GM12872 (cell line): ENCODE measurements at regions not wholly inside any gene's neighbourhood (a gene's known extent, or its start where the extent isn't known, plus 50 kb on each side); places are given as distances from the start of the nearest gene placed in this dataset.

Source experiments
- TF ChIP-seq, protein P1 (sequence below): IDR thresholded peaks from 3 replicates; pipeline ENCODE4 v1.5.1; 2011; ENCODE audit warnings: low read depth, mild to moderate bottlenecking, low read length, moderate library complexity; ENCODE audit not compliant: insufficient read depth

DNA sequence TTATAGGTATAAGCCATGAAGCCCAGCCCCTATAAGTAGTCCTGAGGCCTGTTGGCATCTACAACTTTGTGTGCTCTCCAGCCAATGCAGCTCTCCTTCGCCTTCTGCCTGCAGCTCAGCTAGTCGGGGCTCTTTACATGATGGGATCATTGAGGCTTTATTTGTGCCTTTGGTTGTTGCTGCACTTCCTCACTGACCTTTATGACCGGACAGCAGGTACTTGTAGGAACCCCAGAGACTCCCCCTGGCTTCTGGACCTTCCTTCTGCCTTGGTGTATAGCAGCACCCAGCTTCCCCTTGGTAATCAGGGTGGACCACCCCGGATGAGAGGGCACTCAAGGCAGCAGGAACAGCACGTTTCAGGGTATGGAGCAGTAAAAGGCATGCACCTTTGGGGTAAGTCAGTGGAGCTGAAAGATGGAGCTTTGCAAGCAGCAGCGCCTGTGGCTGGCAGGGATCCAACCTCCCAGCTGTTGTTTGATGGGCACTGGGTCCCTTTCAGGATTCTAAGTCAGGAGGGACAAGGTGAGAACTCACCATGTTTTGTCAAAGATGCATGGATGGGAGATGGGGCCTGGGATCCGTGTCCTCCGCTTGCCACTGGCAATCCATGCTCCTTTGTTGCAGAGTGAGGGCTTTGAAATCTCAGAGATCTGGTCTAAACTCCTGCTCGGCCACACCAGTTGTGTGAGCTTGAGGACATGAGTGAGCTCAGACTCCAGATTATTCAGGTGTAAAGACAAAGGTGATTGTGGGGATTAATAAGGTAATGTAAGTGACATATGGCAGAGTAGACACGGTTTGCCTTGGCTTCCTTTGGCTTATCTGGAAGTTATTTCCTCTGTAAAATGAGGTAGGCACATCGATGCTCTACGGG lies 65.1 kb upstream of the KLF13 start:
- TF ChIP-seq, protein P1, sequence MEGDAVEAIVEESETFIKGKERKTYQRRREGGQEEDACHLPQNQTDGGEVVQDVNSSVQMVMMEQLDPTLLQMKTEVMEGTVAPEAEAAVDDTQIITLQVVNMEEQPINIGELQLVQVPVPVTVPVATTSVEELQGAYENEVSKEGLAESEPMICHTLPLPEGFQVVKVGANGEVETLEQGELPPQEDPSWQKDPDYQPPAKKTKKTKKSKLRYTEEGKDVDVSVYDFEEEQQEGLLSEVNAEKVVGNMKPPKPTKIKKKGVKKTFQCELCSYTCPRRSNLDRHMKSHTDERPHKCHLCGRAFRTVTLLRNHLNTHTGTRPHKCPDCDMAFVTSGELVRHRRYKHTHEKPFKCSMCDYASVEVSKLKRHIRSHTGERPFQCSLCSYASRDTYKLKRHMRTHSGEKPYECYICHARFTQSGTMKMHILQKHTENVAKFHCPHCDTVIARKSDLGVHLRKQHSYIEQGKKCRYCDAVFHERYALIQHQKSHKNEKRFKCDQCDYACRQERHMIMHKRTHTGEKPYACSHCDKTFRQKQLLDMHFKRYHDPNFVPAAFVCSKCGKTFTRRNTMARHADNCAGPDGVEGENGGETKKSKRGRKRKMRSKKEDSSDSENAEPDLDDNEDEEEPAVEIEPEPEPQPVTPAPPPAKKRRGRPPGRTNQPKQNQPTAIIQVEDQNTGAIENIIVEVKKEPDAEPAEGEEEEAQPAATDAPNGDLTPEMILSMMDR: no peak

DNA sequence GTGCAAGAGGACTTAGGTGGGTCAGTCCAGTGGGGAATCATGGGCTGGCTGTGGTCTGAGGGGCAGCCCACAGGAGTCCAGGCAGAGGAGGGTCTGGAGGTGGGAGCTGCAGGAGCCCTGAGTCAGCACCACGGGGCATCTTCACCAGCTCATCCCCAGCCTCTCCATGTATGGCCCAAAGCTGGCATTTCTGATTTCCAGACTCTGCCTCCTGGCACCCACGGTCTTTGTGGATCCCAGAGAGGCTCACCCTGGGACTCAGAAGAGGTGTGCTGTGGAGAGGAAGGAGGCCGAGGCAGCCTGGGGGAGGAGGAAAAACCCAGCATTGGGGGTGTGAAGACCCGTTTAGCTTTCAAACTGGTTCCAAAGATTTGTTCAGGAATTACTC lies 64.5 kb upstream of the KLF13 start:
- TF ChIP-seq, protein P1: no peak

DNA sequence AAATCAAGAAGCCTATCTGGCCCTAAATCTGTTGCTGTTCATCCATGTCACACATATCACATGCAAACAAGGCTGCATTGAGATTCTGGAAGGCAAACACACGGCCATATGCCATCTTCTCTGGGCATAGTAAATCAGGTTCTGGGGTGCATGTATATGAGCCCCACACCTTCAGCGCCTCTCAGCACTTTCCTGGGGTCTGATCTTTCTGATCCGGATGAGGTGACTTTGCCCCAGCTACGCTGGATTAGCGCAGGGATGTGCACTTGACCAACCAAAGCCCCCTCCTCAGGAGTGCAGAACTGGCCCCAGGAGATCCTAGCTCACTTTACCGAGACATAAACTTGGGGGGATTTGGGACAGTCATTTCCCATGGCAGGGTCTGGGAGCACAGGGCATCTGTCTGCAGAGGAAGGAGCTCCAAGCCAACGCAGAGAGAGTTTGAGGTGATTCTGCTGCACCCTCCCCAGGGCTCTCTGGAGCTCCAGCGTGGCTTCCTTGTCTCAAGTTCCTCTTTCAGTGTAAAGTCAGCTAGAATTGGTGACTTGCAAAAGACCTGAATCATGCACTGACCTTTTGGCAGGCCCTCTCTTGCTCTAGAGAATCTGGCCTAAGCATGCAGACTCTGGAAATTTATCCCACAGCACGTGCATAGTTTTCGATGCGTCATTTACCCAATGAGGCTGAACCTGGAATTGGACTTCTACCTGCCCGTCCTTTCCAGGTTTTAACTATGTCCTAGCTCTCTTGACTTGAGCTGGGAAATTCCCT lies 63.5 kb upstream of the KLF13 start:
- TF ChIP-seq, protein P1: no peak

DNA sequence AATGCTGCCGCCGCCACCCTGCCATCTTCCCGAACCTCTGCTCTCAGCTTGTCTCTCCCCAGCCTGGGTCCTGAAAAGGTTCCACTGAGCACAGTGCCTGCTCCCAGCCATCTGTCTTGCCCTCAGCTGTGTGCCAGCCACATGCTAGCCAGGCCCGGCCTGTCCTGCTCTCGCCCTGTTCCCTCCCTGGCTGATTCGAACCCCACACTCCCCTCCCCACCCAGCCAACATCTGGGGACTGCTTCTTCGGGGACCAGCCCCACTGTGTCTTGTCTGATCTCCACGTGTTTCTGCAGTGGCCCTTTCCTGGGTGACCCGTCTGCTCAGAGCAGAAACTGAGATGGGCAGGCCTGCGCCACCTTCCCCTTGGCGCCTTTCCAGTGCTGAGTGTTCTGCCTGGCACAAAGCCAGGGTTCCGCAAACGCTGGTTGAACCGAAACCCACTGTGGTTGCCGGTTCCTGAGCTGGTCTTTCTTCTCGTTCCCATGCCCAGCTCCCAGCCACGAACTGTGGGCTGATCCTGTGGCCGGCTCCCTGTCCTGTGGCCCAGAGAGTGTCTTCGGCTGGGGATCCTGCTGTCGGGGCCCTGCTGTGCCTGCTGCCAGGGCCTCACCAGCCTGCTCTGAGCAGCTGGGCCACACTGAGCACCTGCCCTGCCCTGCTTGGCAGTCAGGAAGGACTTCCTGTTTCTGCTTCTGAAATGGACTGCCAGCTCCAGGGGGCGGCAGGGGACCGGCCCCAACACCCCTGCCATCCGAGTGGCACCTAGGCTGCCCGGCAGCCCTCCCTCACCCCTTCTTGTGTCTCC lies 62.7 kb upstream of the KLF13 start:
- TF ChIP-seq, protein P1: 0 out of 3 replicates have a peak, but pooled peaks have one; percentile 25

DNA sequence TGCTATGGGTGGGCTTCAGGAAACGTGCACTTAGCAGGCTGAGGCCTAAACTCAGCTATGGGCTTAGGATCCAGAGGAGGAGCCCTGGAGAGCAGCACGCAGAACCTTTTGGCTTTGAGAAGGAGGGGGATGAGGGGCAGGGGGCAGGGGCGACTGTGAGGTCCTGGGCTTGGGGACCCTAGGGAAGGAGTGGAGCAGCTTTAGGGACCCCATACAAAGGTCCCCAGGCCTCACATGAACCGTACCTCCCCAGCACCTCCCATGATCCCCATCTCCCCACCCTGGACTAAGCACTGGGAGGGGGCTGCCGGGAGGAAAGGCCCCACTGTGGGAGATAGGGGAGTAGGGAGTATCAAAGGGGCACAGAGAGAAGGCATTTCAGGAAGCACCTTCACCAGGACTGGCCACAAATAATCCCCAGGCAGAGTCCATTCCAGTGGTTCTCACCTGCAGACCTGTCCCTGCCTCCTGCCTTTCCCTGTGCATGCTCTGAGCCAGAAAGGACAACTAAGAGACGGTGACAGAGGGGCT lies 62.0 kb upstream of the KLF13 start:
- TF ChIP-seq, protein P1: no peak

DNA sequence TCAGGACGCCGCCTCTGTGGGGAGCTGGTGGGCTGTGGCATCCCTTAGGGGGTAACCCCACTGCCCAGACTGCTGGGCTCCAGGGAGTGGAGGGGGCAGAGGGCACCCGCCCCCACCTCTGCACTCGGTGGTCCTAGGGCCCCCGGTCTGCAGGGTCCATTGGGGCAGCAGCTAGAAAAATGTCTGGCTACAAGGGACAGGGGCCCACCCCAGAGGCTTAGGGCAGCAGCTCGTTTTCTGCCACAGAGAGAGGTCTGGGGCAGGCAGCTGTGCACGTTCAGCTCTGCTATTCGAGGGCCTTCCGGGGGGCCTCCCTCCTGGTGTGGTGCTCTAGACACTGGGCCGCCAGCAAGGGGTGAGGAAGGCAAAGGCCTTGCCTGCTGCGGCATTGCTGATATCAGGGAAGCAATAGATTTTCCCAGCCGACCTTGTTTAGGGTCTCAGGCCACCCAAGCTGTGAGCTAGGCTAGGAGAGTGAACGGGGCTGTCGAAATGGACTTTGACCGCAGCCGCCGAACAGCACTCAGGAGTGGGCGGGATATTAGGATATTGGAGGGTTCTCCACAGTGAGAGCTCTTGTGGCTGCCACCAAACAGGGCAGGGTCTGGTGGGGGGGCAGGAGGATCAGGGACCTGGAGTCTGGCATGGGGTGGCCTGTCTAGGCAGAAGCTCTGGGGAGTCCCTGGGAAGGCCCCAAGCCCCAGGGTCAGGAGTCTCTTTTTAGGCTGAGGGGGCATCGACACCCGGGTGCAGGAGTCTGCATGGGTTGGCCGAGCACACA lies 61.4 kb upstream of the KLF13 start:
- TF ChIP-seq, protein P1: no peak
